Mammary epithelial cell (primary cell): ENCODE measurements at regions not wholly inside any gene's neighbourhood (a gene's known extent, or its start where the extent isn't known, plus 50 kb on each side); places are given as distances from the start of the nearest gene placed in this dataset.

Experiments
- EZH2 ChIP-seq: IDR thresholded peaks from 2 replicates; pipeline ENCODE4 v1.6.1; 2012; ENCODE audit warnings: low read length, inconsistent platforms, borderline replicate concordance
- TF ChIP-seq, protein P1 (sequence below), 2 donors: IDR thresholded peaks in 1 of 2; conservative IDR thresholded peaks in 1 of 2; 2 replicates each; pipeline ENCODE4 v1.5.1; 2011 to 2012; ENCODE audit warnings: inconsistent platforms in 2 of 2, low read length in 2 of 2, mild to moderate bottlenecking in 2 of 2, control low read depth in 1 of 2, low read depth in 1 of 2; ENCODE audit not compliant: insufficient read depth in 1 of 2; ENCODE audit errors: extremely low read depth in 1 of 2

DNA sequence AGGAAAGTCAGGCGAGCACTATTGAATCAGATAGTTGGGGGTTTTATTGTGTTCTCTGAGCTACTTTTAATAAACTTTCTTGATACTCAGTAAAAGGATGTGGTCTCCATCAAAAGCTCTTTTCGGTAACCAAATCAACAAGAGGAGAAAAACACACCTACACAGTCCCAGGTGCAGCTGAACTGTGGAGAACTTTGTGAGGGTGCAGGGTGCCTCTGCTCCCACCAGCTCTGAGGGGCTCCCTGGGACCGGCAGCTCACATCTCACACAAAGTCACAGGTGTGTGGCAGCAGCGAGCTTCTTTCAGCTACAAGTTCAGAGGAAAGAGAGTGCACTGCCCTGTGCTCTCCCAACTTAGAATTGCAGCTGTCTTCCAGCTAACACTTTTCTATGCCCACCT is 650.4 kb downstream of the RNF144A start:
- TF ChIP-seq, protein P1, sequence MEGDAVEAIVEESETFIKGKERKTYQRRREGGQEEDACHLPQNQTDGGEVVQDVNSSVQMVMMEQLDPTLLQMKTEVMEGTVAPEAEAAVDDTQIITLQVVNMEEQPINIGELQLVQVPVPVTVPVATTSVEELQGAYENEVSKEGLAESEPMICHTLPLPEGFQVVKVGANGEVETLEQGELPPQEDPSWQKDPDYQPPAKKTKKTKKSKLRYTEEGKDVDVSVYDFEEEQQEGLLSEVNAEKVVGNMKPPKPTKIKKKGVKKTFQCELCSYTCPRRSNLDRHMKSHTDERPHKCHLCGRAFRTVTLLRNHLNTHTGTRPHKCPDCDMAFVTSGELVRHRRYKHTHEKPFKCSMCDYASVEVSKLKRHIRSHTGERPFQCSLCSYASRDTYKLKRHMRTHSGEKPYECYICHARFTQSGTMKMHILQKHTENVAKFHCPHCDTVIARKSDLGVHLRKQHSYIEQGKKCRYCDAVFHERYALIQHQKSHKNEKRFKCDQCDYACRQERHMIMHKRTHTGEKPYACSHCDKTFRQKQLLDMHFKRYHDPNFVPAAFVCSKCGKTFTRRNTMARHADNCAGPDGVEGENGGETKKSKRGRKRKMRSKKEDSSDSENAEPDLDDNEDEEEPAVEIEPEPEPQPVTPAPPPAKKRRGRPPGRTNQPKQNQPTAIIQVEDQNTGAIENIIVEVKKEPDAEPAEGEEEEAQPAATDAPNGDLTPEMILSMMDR (conservative IDR thresholded peaks at IDR 0.05 in 1 of 2, IDR thresholded peaks at IDR 0.05 in 1 of 2; ENCODE audit: extremely low read depth in 1 of 2, insufficient read depth in 1 of 2, low read depth in 1 of 2, low read length in 2 of 2): no peak
- TF ChIP-seq EZH2: no peak
